ENCODE measurements at regions not wholly inside any gene's neighbourhood (a gene's known extent, or its start where the extent isn't known, plus 50 kb on each side); places are given as distances from the start of the nearest gene placed in this dataset.

DNA sequence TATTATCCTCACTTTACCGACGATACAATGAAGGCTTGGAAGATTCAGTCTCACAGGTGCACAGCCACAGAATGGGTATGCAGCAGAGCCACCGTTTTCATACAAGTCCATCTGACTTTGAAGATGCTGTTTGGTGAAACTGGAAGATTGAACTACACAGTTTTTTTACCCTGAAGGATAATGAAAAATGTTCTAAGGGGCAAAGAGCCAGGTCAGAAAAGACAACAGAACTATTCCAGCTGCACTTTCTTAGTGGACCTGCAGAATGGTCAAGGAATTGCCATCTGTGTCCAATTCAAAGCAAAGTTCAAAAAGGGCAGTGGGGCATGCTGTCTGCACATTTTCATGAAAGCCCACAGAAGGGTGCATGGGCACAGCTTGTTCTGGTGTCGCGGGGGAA lies 127.6 kb upstream of the PDZRN3 start:
- TF ChIP-seq POLR2AphosphoS5 (IDR thresholded peaks at IDR 0.05) = no peak
- H3K4me1 ChIP-seq (replicated peaks) = no peaks in the 10 kb centered on the region
- intact Hi-C loops (cut with DNase I) = no loop called here
- no peaks in the 10 kb centered on the region for H3K27me3 ChIP-seq (replicated peaks; ENCODE audit: insufficient read depth)
- 82% methylated on average over 5 of the region's 5 CpGs for WGBS
- no peaks in the 10 kb centered on the region for H3K9me3 ChIP-seq
- no peak for DNase-seq (ENCODE audit: low spot score)
- no peak overlapping the region for H3K4me3 ChIP-seq
- H3K36me3 ChIP-seq = no peaks in the 10 kb centered on the region
- H3K27ac ChIP-seq = no peak overlapping the region

DNA sequence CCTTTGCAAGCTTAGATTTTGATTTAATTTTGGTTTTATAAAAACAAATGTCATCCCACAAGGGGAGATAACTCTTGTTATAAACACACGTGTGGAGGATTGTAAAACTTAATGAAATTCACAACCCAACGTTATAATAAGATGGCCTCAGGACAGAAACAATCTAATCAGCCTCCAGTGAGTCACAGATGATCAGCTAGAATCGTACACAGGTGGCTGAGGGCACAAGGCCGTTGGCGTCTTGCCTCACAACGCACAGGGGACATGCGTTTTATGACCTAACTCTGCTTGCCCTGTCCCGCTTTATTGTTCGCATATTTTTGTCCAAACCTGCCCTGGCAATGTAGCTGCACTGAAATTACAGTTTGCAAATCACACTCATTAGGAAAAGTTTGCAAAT lies 121.9 kb upstream of the PDZRN3 start:
- intact Hi-C loops (cut with DNase I) = no loop called here
- Histone ChIP-seq H3K36me3 (no peaks in the 10 kb centered on the region), H3K27me3 (replicated peaks; ENCODE audit: insufficient read depth) (no peaks in the 10 kb centered on the region), H3K4me1 (replicated peaks) (peaks cover 11% of the 10 kb centered on the region), H3K27ac (no peak overlapping the region), H3K9me3 (no peaks in the 10 kb centered on the region), H3K4me3 (no peak overlapping the region)
- DNase-seq (ENCODE audit: low spot score) = peak; percentile 16
- 38% methylated on average over 9 of the region's 9 CpGs for WGBS
- TF ChIP-seq, protein P1, sequence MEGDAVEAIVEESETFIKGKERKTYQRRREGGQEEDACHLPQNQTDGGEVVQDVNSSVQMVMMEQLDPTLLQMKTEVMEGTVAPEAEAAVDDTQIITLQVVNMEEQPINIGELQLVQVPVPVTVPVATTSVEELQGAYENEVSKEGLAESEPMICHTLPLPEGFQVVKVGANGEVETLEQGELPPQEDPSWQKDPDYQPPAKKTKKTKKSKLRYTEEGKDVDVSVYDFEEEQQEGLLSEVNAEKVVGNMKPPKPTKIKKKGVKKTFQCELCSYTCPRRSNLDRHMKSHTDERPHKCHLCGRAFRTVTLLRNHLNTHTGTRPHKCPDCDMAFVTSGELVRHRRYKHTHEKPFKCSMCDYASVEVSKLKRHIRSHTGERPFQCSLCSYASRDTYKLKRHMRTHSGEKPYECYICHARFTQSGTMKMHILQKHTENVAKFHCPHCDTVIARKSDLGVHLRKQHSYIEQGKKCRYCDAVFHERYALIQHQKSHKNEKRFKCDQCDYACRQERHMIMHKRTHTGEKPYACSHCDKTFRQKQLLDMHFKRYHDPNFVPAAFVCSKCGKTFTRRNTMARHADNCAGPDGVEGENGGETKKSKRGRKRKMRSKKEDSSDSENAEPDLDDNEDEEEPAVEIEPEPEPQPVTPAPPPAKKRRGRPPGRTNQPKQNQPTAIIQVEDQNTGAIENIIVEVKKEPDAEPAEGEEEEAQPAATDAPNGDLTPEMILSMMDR (IDR thresholded peaks at IDR 0.05) = no peak
- TF ChIP-seq POLR2AphosphoS5 (IDR thresholded peaks at IDR 0.05) (peak; percentile 12), POLR2A (IDR thresholded peaks at IDR 0.05) (no peak)

- intact Hi-C loops (cut with DNase I) = no loop called here
- WGBS = 32% methylated on average over 9 of the region's 9 CpGs
- peaks cover 11% of the 10 kb centered on the region for H3K4me1 ChIP-seq (replicated peaks)
- peak; percentile 25 for DNase-seq (ENCODE audit: low spot score)
- peak overlapping the region in 1 of 2 donors; percentile 20 for H3K27ac ChIP-seq
- no peak overlapping the region for H3K4me3 ChIP-seq
- TF ChIP-seq, protein P1 (IDR thresholded peaks at IDR 0.05) = no peak
- peak; percentile 17 for TF ChIP-seq POLR2AphosphoS5 (IDR thresholded peaks at IDR 0.05)
- no peaks in the 10 kb centered on the region for H3K9me3 ChIP-seq
- H3K36me3 ChIP-seq = no peaks in the 10 kb centered on the region
- H3K27me3 ChIP-seq (replicated peaks; ENCODE audit: insufficient read depth) = no peaks in the 10 kb centered on the region
These were observed 120.9 kb upstream of the PDZRN3 start for GRCh38 chr3:73745526-73746191.

DNA sequence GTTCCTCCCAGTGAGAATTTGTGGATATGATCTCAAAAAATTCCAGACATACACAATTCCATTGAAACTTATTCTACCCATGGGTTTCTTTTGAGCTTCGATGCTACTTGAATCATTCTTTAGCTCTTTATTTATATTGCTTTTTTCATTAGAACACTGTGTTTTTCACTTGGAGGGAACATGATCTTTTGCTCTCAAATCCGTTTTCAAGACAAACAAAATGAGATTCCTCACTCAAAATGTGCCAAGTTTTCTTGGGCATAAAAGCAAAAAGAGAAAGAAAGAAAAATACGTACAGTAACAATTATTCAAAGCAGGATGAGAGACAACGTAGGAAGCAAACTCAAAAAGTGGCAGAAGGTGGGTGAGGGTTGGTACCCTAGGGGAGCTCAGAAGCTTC lies 118.8 kb upstream of the PDZRN3 start:
- Histone ChIP-seq H3K4me3 (no peak overlapping the region), H3K27me3 (replicated peaks; ENCODE audit: insufficient read depth) (no peaks in the 10 kb centered on the region), H3K36me3 (no peaks in the 10 kb centered on the region), H3K27ac (peak overlapping the region; percentile 63 to 77), H3K9me3 (no peaks in the 10 kb centered on the region), H3K4me1 (replicated peaks) (peaks cover 11% of the 10 kb centered on the region)
- intact Hi-C loops (cut with DNase I) = no loop called here
- 4% methylated on average over 4 of the region's 4 CpGs for WGBS
- no peak for TF ChIP-seq POLR2A (IDR thresholded peaks at IDR 0.05)
- peak; percentile 34 for TF ChIP-seq POLR2AphosphoS5 (IDR thresholded peaks at IDR 0.05)
- TF ChIP-seq, protein P1 (IDR thresholded peaks at IDR 0.05) = no peak
- DNase-seq (ENCODE audit: low spot score) = no peak

GRCh38 chr3:73739791-73740453 lies 115.2 kb upstream of the PDZRN3 start:
- intact Hi-C loops (cut with DNase I) = no loop called here
- Histone ChIP-seq H3K27me3 (replicated peaks; ENCODE audit: insufficient read depth) (no peaks in the 10 kb centered on the region), H3K4me3 (no peak overlapping the region), H3K4me1 (replicated peaks) (peaks cover 9% of the 10 kb centered on the region), H3K36me3 (no peaks in the 10 kb centered on the region), H3K9me3 (no peaks in the 10 kb centered on the region), H3K27ac (no peak overlapping the region)
- WGBS = 60% methylated on average over 5 of the region's 5 CpGs
- TF ChIP-seq, protein P1 (IDR thresholded peaks at IDR 0.05) = no peak
- no peak for TF ChIP-seq POLR2A (IDR thresholded peaks at IDR 0.05)
- TF ChIP-seq POLR2AphosphoS5 (IDR thresholded peaks at IDR 0.05) = no peak
- DNase-seq (ENCODE audit: low spot score) = no peak

Measured in prostate gland (tissue), 2 donors.